ENCODE measurements at regions not wholly inside any gene's neighbourhood (a gene's known extent, or its start where the extent isn't known, plus 50 kb on each side); places are given as distances from the start of the nearest gene placed in this dataset.

DNA sequence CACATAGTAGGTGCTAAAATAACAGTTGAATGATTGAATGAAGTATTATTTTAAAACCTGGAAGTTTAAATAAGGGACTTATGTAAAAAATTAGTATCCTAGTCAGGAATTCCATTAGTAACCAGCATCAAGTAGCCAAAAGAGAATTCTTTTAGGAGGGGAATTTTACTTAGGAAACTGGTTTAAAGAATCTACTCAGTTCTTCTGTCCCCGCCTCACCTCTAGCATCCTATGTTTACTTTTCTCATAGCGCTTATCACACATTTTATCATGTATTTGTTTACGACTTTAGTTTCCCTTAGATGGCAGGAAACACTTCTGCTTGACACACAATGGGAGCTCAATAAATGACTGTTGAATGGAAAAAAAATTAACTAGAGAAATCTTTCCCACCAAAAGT is 229.0 kb downstream of the KLF5 start:
- no peak for DNase-seq (ENCODE audit: low spot score)

DNA sequence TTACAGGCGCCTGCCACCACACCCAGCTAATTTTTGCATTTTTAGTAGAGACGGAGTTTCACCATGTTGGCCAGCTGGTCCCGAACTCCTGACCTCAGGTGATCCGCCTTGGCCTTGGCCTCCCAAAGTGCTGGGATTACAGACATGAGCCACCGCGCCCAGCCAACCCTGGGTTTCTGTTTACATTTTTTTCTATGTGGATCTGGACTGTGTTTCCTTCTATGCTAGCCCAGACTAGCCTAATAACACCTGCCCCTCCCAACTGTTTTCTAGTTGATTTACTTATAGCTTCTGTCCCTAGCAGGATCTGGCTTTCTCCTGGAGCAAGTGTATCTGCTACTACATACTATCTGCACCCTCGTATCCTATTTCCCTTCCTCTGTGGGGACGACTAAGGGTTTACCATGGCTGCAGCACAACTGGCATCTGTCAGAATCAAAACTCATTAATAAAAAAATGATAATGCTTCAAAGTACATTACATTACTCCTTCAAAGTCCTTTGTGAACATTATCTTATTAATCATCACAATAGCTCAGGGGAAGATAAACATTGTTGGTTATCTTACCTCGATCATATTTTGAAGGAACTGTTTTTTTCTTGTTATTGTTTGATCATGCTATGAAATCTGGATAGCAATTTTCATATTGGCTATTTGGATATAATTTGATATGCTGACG is 228.3 kb downstream of the KLF5 start:
- no peak for DNase-seq (ENCODE audit: low spot score)

DNA sequence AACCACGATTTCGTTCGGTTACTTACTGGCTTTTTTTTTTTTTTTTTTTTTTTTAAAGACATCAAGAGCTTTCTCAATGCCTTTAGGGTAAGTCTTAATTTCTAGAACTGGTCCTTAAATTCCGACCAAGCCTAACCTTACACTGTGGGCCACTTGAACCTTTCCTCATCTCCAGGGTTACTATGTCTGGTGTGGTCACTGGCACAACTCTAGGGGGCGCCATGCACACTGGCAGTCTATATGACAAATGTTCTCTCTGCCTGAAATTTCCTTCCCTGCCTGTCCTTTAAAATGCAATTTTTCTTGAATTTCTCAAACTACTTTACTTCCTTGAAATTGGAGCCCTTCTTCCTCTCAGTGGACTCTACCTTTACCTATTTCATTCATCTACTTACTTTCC is 227.4 kb downstream of the KLF5 start:
- no peak for DNase-seq (ENCODE audit: low spot score)

DNA sequence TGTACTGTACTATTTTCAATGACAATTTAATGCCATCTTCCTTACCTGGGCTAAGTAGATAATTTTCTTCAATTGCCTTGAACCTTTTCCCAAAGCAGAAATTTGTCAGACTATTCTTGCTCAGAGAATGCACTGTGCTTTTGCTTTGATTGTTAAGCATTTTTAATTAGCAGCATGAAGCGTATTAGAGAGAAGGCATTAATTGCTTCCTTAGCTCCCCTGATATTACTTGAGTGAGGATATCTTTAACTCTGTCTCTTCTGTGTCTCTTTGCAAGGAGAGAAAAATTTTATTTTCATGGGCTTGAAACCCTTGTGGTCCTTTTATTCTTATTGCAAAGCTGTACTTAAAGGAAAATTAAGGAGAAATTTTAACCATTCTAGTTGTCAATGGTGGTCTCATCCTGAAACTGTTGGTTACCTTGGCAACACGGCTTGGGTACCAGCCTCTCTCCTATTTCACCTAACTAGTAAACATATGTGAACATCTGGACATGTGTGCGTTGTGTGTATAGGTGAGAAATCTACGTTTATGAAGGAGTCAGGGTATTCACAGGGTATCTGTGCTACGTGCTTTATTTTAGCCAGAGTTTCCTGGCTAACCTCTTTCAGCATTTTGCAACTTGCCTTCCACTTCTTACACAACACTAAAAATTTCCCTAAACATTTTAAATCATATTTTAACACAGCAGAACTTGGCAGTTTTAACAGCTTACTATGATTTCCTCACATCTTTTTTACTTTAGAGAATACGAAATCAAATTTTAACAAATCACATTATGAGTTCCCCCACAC is 225.5 kb downstream of the KLF5 start:
- DNase-seq (ENCODE audit: low spot score) = no peak

DNA sequence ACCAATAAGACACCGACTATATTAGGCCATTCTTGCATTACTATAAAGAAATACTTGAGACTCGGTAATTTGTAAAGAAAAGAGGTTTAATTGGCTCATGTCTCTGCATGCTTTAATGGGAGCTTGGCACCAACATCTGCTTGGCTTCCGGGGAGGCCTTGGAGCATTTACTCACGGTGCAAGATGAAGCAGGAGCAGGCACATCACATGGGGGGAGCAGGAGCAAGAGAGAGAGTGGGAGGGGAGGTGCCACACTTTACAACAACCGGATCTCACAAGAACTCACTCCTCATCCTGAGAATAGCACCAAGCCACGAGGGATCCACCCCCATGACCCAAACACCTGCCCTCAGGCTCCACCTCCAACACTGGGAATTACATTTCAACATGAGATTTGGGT is 224.8 kb downstream of the KLF5 start:
- DNase-seq (ENCODE audit: low spot score) = no peak

DNA sequence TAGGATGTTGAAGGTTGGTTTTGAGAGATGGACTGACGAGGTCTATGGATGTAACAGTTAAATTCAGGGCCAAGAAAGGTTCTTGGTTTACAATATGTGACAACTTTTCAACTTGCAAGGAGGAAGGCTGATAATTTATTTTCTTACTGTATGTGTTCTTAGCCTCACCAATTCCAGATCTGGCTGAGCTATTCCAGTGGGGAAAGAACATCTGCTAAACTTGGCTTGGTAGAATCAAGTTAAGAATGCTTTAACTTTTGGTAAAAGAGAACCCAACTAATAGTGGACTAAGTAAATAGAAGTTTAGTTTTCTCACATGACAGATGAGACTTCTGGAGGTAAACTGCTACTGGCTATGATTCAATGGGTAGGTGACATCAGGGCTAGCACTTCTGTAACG is 222.9 kb downstream of the KLF5 start:
- DNase-seq (ENCODE audit: low spot score) = no peak

DNA sequence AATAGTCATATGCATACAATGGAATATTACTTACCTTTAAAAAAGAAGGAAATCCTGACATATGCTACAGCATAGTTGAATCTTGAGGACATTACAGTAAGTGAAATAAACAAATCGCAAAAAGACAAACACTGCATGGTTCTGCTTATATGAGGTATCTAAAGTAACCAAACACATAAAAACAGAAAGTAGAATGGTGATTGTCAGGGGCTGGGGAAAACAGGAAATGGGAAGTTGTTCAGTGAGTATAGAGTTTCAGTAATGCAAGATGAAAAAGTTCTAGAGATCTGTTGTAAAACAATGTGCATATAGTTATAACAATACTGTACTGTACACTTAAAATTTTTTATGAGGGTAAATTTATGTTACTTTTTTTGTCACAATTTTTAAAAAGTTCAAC is 219.4 kb downstream of the KLF5 start:
- no peak for DNase-seq (ENCODE audit: low spot score)

DNA sequence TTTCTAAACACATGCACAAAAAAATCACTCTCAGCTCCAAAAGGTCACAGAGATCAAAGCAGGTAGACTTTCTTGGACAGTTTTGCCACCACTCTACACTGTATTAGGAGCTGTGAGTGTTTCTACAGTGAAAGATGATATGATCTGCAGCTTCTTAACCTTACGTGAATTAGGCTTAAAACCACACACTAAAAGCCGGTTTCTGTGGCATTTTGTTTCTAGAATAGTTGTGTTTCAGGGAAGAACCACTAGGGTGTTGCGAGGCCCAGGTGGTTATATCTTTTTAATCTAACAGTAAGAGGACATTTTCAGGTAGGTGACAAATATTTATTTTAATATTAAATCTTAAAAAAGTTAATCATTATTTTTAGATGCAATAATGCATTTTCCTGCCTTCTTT is 216.4 kb downstream of the KLF5 start:
- no peak for DNase-seq (ENCODE audit: low spot score)

DNA sequence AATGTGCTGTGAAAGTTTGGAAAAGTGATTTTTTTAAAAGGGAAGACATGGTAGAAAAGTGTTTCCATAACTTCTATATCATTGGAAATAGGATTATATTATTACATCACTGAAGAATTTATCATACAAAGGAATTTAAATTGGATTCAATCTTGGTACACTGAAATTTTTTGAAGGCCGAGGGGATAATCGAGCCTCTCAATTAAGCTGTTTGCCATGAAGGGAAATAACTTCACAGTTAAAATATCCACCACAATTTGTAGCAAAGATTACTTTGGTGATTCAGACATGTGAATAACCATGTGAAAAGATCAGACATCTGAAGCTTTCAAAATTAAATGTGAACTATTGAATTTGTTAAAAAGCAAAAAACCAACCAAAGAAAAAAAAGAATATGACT is 215.3 kb downstream of the KLF5 start:
- DNase-seq (ENCODE audit: low spot score) = no peak

DNA sequence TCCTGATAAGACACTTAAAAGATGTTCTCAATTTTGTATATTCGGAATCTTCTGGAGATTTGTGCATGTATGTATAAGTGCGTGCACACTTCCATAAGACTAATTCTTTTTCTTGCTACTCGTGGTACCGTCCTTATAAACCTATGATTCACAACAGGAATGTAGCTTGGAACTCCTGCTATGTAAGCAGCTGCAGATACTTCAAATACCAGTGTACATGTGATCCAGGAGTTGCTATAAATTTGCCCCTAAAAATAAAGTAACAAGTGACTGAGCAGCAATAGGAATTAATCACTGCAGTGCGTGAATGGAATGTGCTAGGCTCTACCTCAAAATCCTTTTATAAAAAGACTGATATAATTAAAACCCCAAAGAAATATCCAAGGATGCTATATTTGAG is 214.9 kb downstream of the KLF5 start:
- no peak for DNase-seq (ENCODE audit: low spot score)

DNA sequence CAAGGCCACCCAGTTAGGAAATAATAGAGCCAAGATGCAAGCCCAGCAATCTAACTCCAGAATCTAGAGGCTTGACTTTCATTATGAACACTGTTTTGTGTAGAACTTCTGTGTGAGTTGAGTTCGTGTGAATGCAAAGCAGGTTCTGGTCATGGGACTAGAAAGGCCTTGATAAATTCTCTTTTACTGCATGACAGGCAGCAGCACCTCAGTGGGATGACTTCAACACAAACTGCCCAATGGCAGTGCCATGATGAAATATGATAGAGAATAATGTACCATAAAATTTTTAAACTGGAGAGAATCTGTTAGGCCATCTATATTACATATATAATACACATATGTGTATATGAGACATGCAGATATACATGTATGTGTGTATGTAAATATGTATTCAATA is 214.5 kb downstream of the KLF5 start:
- no peak for DNase-seq (ENCODE audit: low spot score)

DNA sequence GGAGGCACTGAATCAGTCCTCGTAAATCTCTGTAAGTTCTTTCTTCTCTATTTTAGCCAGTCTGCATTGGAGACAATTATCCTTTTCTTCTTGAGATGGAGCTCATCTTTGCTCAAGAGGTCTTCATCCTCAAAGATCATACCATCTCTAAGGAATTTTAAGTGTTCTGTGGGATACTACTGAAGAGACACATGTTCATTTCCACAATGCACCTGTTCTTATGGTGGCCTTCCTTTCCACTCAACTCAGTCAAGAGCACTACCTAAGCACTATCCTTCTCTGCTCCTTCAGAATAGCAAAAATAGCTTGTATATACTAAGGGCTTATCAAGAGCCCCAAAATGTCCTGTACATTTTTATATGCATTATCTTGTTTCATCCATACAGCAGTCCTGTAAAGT is 214.0 kb downstream of the KLF5 start:
- DNase-seq (ENCODE audit: low spot score) = no peak

DNA sequence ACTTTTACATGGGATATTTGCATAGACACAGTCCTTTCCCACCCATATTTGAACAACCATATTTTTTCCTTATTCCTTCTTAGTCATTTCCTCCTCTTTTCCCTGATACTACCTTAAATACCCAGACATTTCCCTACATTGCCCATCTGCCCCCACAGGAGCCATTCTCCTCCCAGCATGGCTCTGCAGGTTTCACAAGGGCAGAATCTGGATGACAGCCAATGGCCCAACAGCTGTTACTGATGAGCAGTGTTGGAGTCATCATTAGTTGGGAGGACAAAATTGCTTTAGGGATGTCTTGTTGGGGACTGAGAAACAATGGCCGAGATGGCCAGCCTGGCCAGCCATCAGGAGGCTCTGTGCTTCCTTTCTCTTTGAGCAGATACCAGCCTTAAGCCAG is 209.5 kb downstream of the KLF5 start:
- DNase-seq (ENCODE audit: low spot score) = no peak

DNA sequence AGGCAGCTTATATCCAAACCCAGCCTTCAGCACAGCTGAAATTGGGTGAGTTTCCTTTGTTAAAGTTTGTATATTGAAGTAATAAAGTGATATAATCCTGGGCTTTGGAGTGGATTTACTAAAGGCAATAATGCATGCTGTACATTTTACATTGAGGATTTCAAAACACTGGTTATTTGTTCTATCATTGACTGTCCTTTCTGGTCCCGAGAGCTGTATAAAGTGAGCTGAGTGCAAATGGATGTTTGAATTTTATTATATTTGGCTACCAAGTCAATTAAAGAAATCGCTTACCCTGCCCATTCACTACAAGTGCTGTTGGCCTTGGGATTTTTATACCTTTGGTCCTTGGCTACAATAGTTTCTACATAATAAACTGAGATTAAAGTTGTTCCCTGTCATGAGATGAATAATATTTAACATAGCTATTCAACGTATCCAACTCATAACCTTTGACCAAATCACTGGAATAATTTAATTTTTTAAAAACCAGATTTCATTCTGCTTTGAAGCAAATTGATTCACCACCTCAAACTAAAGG is 207.9 kb downstream of the KLF5 start:
- no peak for DNase-seq (ENCODE audit: low spot score)

DNA sequence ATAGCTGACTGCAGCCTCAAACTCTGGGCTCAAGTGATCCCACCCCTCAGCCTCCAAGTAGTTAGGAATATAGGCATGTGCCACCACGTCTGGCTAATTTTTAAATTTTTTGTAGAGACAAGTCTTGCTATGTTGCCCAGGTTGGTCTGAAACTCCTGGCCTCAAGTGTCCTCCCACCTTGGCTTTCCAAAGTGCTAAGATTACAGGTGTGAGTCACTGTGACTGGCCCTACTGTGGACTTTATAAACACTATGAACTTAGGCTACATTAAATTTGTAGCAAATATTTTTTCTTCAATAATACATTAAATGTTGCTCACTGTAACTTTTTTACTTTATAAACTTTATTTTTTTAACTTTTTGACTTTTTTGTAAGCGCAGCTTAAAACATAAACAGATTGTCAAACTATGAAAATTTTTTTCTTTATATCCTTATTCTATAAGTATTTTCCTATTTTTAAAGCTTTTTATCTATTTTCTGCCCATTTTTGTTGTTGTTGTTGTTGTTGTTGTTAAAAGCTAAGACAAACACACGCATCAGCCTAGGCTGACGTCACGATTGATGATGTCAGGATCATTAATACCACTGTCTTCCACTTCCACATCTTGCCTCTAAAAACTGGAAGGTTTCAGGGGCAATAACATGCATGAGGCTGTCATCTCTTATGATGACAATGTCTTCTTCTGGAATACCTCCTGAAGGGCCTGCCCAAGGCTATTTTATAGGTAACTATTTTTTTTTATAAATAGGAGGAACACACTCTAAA is 204.2 kb downstream of the KLF5 start:
- no peak for DNase-seq (ENCODE audit: low spot score)

DNA sequence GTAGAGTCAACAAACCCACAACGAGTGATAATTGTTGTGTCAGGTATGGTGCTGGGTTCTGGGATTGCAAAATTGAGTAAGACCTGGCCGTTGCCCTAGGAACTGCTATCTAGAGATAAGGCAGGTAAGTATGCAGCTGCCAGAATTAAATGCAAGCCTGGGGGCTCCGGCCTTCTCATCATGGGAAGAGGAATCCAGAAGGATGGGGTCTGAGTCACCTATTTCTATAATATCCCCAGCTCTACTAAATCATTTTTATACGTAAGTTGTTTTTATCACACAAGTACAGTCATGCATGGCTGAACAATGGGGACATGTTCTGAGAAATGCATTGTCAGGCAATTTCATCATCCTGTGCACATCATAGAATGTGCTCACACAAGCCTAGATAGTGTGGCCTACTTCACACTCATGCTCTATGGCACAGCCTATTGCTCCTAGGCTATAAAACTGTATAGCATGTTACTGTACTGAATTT is 203.0 kb downstream of the KLF5 start:
- no peak for DNase-seq (ENCODE audit: low spot score)

DNA sequence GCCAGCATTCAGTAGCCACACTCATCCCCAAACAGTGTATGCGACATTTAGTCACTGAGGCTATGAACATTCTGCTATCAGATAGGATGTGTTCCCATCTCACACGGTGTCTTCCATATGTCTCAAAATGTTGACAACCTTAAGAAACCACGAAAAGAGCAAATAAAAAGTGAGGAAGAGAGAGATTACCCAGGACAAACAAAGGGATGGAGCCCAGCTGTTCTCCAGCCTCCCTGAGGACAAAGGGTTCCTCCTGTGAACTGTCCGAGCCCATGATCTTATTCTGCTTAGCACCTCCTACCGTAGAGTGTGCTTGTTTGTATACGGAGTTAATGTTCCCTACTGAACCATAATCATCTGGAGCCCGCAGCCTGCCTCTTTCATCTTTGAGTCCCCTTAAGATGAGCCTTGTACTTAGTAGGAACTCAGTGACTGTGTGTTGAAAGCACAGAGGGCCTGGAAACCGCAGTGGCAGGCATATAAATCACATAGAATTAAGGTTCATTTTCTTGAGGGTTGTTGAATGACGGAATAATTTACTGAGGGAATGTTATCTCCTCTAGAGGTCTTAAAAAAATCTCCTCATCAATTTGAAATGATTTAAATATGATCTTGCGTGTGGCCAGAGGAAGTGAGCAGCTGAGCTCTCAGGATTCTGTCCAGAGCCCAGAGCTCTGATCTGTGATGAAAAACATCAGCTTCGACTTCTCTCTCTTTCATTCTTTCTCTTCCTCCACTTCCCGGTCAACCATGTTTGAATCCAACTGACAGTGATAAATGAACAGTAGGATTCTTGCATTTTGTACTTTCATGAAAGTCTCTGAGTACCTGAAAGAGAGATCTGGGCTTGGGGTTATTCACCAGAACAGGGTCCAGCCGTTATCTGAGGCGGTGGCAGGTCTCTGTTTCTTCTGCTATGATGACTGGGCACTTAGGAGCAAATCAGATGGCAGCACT is 200.5 kb downstream of the KLF5 start:
- no peak for DNase-seq (ENCODE audit: low spot score)

DNA sequence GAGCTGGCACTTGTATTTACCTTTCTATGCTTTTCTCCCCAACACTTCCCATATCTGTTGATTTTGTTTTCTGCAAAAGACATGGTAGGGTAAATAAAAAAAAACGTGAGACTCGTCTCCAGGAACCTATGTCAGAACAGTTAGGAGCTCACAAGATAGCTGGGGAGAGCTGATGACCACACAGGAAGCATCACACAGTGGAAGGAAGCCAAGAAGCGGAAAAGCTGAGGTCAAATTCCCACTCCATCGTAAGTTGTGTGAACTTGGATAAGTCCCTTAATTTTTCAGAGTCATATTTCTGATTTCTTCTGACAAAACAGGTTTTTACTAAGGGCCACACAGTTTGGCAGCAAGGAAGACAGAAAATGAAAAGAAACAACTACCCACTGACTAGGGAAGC is 199.6 kb downstream of the KLF5 start:
- DNase-seq (ENCODE audit: low spot score) = no peak

DNA sequence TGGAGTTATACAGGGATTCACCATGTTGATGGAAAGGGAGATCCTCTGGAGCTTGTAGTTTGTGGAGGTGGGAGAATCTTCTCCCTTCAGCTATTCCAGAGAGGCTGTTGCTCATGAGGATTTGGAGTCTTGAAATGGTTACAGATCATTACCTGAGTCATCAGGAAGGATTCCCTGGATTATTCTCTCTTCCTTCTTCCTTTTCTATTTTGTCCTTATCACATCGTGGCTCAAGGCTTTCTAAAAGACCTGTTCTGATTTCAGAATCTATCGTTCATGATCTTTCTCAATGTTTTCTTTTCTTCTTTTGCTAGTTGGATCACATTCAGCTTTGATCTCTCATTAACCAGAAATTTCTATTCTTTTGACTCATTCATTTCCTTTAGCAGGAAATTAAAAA is 196.0 kb downstream of the KLF5 start:
- no peak for DNase-seq (ENCODE audit: low spot score)

DNA sequence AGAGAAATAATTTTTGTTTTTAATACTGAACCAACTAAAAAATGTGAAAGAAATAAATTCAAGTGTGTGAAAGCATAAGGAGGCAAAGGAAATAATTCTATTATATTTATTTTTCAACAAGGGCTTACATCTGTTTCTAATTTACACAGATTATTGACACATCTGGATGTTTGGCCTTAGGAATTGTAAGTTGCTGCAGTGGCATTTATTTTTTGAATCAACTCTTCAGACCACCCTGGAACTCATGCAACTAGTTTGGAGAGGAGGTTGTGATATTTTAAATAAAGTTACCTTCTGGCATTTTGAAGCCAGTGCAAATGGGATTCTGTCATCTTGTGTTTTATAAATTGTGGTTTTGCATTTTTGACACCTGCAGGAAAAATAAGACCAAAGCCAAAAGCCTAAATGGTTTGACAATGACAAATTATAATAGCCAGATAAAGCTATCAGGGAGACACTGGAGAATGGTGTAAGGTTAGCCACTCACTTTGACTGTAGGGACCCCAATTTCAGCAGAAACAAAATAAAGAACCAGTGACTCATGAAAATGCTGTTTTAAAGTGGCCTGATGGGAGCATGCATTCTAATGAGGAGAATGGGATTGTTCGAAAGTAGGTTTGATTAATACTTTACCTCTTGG is 192.9 kb downstream of the KLF5 start:
- no peak for DNase-seq (ENCODE audit: low spot score)

DNA sequence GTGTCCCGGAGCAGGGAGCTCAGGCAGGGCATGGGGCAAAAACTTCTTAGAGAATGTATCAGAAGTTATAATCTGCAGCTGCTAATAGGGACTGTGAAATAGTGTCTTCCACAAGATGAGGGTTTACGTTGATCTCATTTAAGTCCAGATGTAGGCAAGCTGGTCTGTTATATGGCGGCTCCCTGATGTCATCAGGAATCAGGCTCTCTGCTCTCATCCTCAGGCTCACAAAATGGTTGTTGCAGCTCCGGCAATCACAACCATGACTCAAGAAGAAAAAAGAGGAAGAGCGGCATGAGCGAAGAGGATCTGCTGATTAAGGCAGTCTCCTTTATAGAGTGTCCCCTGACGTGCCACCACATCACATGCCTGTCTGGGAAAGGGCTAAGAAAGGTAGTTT is 191.3 kb downstream of the KLF5 start:
- DNase-seq (ENCODE audit: low spot score) = no peak

Data from COLO829 (cell line).